Psoas muscle (tissue), 7 donors: ENCODE measurements at regions not wholly inside any gene's neighbourhood (a gene's known extent, or its start where the extent isn't known, plus 50 kb on each side); places are given as distances from the start of the nearest gene placed in this dataset.

Source experiments
- ATAC-seq, 4 donors: fragments of 200-7000 bp; cut with Tn5 transposase; one replicate each; pipeline ENCODE4 v1.9.1; 2020; ENCODE audit warnings: moderate library complexity in 3 of 4, mild to moderate bottlenecking in 2 of 4
- DNase-seq, 2 donors: peaks; one replicate each; pipeline ENCODE4 v3.0.0-alpha.2; 2020
- H3K27ac ChIP-seq: fragments of 200-600 bp; one replicate; pipeline ENCODE4 v1.8.0; 2022
- H3K27me3 ChIP-seq, 3 donors: fragments of 200-600 bp in 1 of 3; one replicate each; pipeline versions ENCODE4 v1.6.1 to v1.8.0; 2013 to 2022; ENCODE audit warnings: low read length in 2 of 3, mild to moderate bottlenecking in 2 of 3, moderate library complexity in 1 of 3; ENCODE audit not compliant: insufficient read depth in 3 of 3
- H3K36me3 ChIP-seq, 2 donors: fragments of 200-600 bp in 1 of 2; one replicate each; pipeline versions ENCODE4 v1.6.1 to v1.8.0; 2013 to 2022; ENCODE audit warnings: low read depth in 1 of 2, mild to moderate bottlenecking in 1 of 2, moderate library complexity in 1 of 2; ENCODE audit not compliant: insufficient read depth in 1 of 2
- H3K4me1 ChIP-seq: fragments of 200-600 bp; one replicate; pipeline ENCODE4 v1.8.0; 2022
- H3K4me3 ChIP-seq: fragments of 200-600 bp; one replicate; pipeline ENCODE4 v1.8.0; 2022; ENCODE audit warnings: mild to moderate bottlenecking
- H3K9me3 ChIP-seq: fragments of 200-600 bp; one replicate; pipeline ENCODE4 v1.8.0; 2022
- WGBS, 3 donors: extraction: QIAGEN DNeasy Blood & Tissue Kit; methylation state at CpG; one replicate each; pipeline versions ENCODE4 v1.1.6 to v1.1.7; 2013; 5-methylcytosine and 5-hydroxymethylcytosine counted together
- intact Hi-C, 2 donors: fragments of 100-400 bp; cut with DNase I; formaldehyde crosslinking; loops; one replicate each; pipeline versions ENCODE4 v1.11.0 to v1.14.2; 2022
- TF ChIP-seq, protein P1 (sequence below): fragments of 200-600 bp; IDR thresholded peaks from one replicate; pipeline ENCODE4 v1.8.0; 2022; ENCODE audit warnings: antibody characterized with exemption
- donor health status: healthy with polysubstance abuse.
- donor health status: DM: no; HTN: no; CAD: no; lungs with moderate emphysema.
- donor health status: Bipolar disorder and iron deficiency.
- donor health status: healthy.
- donor health status: DM: yes; HTN: yes; CAD: no.
- donor health status: DM: no; HTN: no; CAD: no.
- donor health status: DM: yes; HTN: yes; CAD: no.

DNA sequence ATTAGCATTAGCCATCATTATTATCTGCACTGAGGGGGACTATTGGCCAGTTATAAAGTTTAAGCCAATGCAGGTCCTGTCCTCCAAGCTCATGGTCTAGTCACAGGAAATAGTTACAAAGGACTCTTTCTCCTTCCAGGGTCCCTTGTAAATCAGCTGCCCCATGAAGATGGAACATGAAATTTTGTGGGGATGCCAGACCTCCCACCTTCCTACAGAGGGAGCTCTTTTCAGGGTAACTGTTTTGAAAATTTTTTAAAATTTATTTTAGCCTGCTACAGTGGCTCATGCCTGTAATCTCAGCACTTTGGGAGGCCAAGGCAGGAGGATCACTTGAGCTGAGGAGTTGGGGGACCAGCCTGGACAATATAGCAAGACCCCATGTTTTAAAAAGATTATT lies 124.4 kb upstream of the SLC34A2 start:
- H3K4me3 ChIP-seq = no peak overlapping the region
- no peaks in the 10 kb centered on the region for H3K36me3 ChIP-seq
- ATAC-seq (no peak), DNase-seq (no peak)
- no peaks in the 10 kb centered on the region for H3K9me3 ChIP-seq
- no peaks in the 10 kb centered on the region for H3K4me1 ChIP-seq
- no peaks in the 10 kb centered on the region for H3K27me3 ChIP-seq
- TF ChIP-seq, protein P1, sequence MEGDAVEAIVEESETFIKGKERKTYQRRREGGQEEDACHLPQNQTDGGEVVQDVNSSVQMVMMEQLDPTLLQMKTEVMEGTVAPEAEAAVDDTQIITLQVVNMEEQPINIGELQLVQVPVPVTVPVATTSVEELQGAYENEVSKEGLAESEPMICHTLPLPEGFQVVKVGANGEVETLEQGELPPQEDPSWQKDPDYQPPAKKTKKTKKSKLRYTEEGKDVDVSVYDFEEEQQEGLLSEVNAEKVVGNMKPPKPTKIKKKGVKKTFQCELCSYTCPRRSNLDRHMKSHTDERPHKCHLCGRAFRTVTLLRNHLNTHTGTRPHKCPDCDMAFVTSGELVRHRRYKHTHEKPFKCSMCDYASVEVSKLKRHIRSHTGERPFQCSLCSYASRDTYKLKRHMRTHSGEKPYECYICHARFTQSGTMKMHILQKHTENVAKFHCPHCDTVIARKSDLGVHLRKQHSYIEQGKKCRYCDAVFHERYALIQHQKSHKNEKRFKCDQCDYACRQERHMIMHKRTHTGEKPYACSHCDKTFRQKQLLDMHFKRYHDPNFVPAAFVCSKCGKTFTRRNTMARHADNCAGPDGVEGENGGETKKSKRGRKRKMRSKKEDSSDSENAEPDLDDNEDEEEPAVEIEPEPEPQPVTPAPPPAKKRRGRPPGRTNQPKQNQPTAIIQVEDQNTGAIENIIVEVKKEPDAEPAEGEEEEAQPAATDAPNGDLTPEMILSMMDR = no peak
- intact Hi-C loops = no loop called here
- no peak overlapping the region for H3K27ac ChIP-seq

DNA sequence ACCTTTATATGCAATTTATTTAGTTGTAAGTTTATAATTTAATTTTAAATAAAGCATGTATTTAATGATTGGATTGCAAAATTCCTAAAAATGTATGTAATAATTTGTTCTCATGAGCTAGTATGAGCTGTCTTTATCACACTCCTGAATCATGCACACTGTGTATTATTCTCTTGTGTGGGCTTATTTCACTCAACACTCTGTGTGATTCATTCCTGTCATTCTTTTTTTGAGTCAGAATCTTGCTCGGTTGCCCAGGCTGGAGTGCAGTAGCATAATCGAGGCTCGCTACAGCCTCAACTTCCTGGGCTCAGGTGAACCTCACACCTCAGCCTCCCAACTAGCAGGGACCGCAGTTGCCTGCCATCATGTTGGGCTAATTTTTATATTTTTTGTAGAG lies 123.1 kb upstream of the SLC34A2 start:
- Histone ChIP-seq H3K9me3 (no peaks in the 10 kb centered on the region), H3K27ac (no peak overlapping the region), H3K4me1 (no peaks in the 10 kb centered on the region), H3K36me3 (no peaks in the 10 kb centered on the region), H3K4me3 (no peak overlapping the region), H3K27me3 (no peaks in the 10 kb centered on the region)
- WGBS, 3 donors = 89 to 99% (median 95%) methylated on average over 4 of the region's 4 CpGs
- intact Hi-C loops = no loop called here
- ATAC-seq = no peak
- TF ChIP-seq, protein P1 = no peak
- DNase-seq = no peak

DNA sequence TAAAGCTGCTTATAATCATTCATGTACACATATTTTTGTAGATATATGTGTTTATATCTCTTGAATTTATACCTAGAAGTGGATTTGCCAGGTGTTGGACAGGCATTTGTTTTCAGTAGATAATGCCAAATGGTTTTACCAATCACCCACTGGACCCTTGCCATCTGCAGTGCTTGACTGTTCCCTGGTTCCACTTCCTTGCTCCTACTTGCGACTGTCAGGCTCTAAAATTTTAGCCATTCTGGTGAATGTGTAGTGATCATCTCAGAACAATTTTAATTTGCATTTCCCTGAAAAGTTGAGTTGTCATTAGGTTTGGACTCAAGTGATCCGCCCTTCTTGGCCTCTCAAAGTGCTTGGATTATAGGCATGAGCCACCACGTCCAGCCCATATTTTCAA lies 122.4 kb upstream of the SLC34A2 start:
- TF ChIP-seq, protein P1 = no peak

DNA sequence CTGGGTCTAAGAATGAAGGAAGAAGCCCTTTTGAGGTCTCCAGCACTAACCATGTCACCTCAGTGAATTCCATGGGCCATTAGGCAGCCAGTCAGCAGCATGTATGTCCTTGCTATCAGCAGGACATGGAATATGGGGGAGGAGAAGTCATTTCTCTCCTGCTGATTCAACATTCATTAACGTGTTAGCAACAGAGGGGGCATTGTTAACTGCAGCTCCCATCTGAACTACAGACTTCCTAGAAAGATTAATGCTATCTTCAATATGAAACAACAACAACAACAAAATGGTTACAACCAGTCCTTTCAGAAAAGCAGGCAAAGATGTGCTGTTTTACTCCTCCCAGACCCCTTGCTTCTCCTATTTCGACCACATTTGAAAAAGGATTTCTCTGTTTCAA lies 120.4 kb upstream of the SLC34A2 start:
- Histone ChIP-seq H3K4me3 (no peak overlapping the region), H3K27me3 (no peaks in the 10 kb centered on the region), H3K9me3 (no peaks in the 10 kb centered on the region), H3K27ac (no peak overlapping the region), H3K36me3 (no peaks in the 10 kb centered on the region), H3K4me1 (no peaks in the 10 kb centered on the region)
- WGBS, 3 donors = 35 to 44% (median 42%) methylated on average over 2 of the region's 2 CpGs
- DNase-seq = no peak
- intact Hi-C loops = no loop called here
- no peak for ATAC-seq
- TF ChIP-seq, protein P1 = no peak

More for the DNA sequence above, 122.4 kb upstream of the SLC34A2 start:
- WGBS, 3 donors = 87 to 92% (median 88%) methylated on average over 3 of the region's 3 CpGs
- Histone ChIP-seq H3K4me1 (no peaks in the 10 kb centered on the region), H3K9me3 (no peaks in the 10 kb centered on the region), H3K27ac (no peak overlapping the region), H3K27me3 (no peaks in the 10 kb centered on the region), H3K36me3 (no peaks in the 10 kb centered on the region), H3K4me3 (no peak overlapping the region)
- DNase-seq (no peak), ATAC-seq (no peak)
- intact Hi-C loops = no loop called here

DNA sequence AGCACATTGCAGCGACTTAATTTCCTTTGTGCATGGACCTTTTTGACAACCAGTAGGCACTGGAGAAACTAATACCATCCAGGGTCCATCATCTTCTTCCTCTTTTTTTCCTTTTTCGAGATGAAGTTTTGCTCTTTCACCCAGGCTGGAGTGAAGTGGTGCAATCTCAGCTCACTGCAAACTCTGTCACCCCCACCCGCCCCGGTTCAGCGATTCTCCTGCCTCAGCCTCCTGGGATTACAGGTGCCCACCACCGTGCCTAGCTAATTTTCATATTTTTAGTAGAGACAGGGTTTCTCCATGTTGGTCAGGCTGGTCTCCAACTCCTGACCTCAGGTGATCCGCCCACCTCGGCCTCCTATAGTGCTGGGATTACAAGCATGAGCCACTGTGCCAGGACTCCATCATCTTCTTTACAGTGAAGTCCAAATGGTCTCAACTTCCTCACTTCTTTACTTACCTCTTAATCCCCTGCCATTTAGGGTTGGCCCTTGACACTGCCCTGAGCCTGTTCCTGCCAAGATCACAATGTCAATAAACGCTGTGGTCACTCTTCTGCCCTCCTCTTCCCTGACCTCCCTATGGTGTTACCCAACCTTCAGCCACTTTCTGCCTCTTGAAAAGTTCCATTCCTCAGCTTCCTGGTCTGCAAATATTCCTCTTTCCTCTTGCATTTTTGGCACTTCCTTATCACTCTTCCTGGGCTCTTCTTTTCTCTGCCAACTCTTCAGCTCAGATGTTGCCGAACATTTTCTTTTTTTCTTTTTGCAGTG lies 119.8 kb upstream of the SLC34A2 start:
- Histone ChIP-seq H3K4me3 (no peak overlapping the region), H3K4me1 (no peaks in the 10 kb centered on the region), H3K27ac (no peak overlapping the region), H3K27me3 (no peaks in the 10 kb centered on the region), H3K36me3 (no peaks in the 10 kb centered on the region), H3K9me3 (no peaks in the 10 kb centered on the region)
- intact Hi-C loops = no loop called here
- TF ChIP-seq, protein P1 = no peak
- DNase-seq = no peak
- no peak for ATAC-seq
- WGBS, 3 donors = 73 to 80% (median 78%) methylated on average over 10 of the region's 10 CpGs
